ENCODE measurements at regions not wholly inside any gene's neighbourhood (a gene's known extent, or its start where the extent isn't known, plus 50 kb on each side); places are given as distances from the start of the nearest gene placed in this dataset.
A peak's percentile ranks its signal among the peaks of the same experiment; 100 is the strongest.
"Not testable (repeated sequence)": the region's sequence is repeated elsewhere in the genome, so short reads cannot be mapped to it uniquely, and the experiment has no call there.

DNA sequence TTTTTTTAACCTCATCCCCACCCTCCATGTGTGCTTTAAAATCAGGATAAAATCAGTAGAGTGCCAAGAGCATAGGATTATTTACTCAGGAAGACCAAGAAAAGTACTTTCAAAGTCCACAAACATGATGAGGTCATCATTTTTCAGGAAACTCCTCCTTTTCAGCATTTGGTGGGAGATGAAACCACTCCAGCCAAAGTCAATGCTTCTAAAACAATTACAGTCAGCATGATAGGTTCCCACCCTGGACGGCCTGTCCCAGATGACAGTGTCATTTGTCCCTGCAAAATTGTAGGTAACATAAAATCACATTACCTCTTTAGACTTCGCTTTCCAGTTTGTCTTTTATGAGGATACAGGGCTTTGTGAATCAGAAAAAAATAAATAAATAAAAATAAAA, 836.7 kb downstream of the SPATA31A1 start:
- peaks cover 55% of the 10 kb centered on the region for H3K27me3 Mint-ChIP-seq (ENCODE audit: low read depth)
- POLR2A ChIA-PET; ATAC-seq; H3K27ac Mint-ChIP-seq; H3K36me3 Mint-ChIP-seq; DNase-seq (ENCODE audit: low spot score); H3K9me3 Mint-ChIP-seq; CTCF ChIA-PET; H3K4me1 Mint-ChIP-seq; H3K4me3 Mint-ChIP-seq: not testable (repeated sequence)

DNA sequence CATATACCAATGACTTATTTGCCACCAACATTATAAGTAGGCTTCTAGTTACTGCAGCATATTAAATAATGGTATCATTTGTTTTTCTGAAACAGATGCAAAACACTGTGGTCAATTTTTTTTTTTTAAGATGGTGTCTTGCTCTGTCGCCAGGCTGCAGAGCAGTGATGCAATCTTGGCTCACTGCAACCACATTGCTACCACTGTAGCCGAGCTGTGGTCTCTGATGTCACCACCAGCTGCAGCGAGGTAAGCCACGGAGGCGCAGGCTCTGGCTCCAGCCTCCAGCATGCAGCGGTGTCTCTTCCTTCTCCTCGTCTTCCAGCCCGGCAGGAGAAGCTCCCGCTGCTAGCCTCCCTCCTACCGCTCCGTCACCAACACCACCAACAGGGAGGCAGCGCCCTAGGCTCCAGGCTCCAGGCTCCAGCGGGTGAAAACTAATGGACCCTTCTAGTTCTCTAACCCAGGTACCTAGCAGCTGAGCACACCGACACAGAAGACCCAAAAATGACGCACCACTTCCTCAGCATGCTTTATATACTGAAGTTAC, 840.8 kb downstream of the SPATA31A1 start:
- POLR2A ChIA-PET; H3K9me3 Mint-ChIP-seq; H3K4me1 Mint-ChIP-seq; H3K4me3 Mint-ChIP-seq; ATAC-seq; H3K36me3 Mint-ChIP-seq; DNase-seq (ENCODE audit: low spot score); H3K27ac Mint-ChIP-seq; CTCF ChIA-PET: not testable (repeated sequence)
- peaks cover 40% of the 10 kb centered on the region for H3K27me3 Mint-ChIP-seq (ENCODE audit: low read depth)

DNA sequence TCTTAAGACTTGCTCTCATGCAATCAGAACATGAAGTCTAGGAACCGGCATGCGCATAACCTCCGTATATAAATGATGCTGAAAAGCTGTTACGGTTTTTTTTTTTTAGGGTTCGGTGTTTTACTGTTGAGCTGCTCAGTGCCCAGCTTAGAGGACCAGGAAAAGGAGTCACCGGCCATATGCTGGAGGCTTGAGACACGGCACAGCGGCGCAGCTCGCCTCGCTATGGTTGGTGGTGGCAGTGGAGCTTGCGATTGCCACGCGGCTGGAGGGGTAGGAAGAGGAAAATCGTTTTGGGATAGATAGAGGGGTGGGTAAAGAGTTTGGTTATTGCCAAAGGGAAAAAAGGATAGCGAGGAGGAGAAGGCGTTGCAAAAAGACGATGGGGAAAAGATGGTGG, 841.3 kb downstream of the SPATA31A1 start:
- ATAC-seq; H3K4me1 Mint-ChIP-seq; H3K9me3 Mint-ChIP-seq; H3K36me3 Mint-ChIP-seq; DNase-seq (ENCODE audit: low spot score); H3K4me3 Mint-ChIP-seq; H3K27ac Mint-ChIP-seq; POLR2A ChIA-PET; CTCF ChIA-PET: not testable (repeated sequence)
- peaks cover 40% of the 10 kb centered on the region for H3K27me3 Mint-ChIP-seq (ENCODE audit: low read depth)

GRCh38 chr9:40221596-40222233, 866.2 kb downstream of the SPATA31A1 start:
- H3K9me3 Mint-ChIP-seq; H3K4me1 Mint-ChIP-seq; H3K4me3 Mint-ChIP-seq; CTCF ChIA-PET; H3K27ac Mint-ChIP-seq; ATAC-seq; POLR2A ChIA-PET; H3K27me3 Mint-ChIP-seq (ENCODE audit: low read depth); H3K36me3 Mint-ChIP-seq; DNase-seq (ENCODE audit: low spot score): not testable (repeated sequence)

- H3K4me1 Mint-ChIP-seq; H3K4me3 Mint-ChIP-seq; H3K9me3 Mint-ChIP-seq; CTCF ChIA-PET; H3K27ac Mint-ChIP-seq; H3K36me3 Mint-ChIP-seq; POLR2A ChIA-PET; H3K27me3 Mint-ChIP-seq (ENCODE audit: low read depth): not testable (repeated sequence)
- ATAC-seq = peak; percentile 30; the same call in 1 of the 2 replicates
- peak; percentile 5 for DNase-seq (ENCODE audit: low spot score)
Observed at GRCh38 chr9:40222617-40223200, 867.2 kb downstream of the SPATA31A1 start.

GRCh38 chr9:40223353-40223752, 867.9 kb downstream of the SPATA31A1 start:
- H3K4me3 Mint-ChIP-seq, H3K9me3 Mint-ChIP-seq, H3K4me1 Mint-ChIP-seq: not testable (repeated sequence)

More at GRCh38 chr9:40223353-40223752, 867.9 kb downstream of the SPATA31A1 start:
- H3K27me3 Mint-ChIP-seq (ENCODE audit: low read depth); H3K36me3 Mint-ChIP-seq; H3K27ac Mint-ChIP-seq; CTCF ChIA-PET; ATAC-seq; POLR2A ChIA-PET: not testable (repeated sequence)
- DNase-seq (ENCODE audit: low spot score) = peak; percentile 12

All from WTC11 (cell line).